NCI-H1930 (cell line): ENCODE measurements at regions not wholly inside any gene's neighbourhood (a gene's known extent, or its start where the extent isn't known, plus 50 kb on each side); places are given as distances from the start of the nearest gene placed in this dataset.

Experiments used
- DNase-seq, 2 experiments: peaks; one replicate each; lab custom pipeline; 2025; lab: John Stamatoyannopoulos, UW

DNA sequence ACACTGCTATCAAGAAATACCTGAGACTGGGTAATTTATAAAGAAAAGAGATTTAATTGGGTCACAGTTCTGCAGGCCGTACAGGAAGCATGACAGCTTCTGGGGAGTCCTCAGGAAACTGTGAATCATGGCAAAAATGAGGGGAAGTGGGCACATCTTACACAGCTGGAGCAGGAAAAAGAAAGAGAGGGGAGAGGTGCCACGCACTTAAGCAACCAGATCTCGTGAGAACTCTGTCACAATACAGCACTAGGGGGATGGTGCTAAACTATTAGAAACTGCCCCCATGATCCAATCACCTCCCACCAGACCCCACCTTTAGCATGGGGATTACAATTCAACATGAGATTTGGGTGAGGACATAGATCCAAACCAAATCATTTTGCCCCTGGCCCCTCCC lies 105.5 kb upstream of the CPLX2 start:
- no peak for DNase-seq

DNA sequence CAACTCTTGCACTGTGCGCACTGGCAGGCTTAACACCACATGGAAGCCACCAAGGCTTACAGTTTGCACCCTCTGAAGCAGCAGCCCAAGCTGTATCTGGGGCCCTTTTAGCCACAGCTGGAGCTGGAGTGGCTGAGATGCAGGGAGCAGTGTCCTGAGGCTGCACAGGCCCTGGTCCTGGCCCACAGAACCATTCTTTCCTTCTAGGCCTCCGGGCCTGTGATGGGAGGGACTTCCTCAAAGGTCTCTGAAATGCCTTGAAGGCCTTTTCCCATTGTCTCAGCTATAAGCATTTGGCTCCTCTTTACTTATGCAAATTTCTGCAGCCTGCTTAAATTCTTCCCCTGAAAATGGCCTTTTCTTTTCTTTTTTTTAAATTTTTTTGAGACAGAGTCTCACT lies 104.4 kb upstream of the CPLX2 start:
- no peak for DNase-seq

DNA sequence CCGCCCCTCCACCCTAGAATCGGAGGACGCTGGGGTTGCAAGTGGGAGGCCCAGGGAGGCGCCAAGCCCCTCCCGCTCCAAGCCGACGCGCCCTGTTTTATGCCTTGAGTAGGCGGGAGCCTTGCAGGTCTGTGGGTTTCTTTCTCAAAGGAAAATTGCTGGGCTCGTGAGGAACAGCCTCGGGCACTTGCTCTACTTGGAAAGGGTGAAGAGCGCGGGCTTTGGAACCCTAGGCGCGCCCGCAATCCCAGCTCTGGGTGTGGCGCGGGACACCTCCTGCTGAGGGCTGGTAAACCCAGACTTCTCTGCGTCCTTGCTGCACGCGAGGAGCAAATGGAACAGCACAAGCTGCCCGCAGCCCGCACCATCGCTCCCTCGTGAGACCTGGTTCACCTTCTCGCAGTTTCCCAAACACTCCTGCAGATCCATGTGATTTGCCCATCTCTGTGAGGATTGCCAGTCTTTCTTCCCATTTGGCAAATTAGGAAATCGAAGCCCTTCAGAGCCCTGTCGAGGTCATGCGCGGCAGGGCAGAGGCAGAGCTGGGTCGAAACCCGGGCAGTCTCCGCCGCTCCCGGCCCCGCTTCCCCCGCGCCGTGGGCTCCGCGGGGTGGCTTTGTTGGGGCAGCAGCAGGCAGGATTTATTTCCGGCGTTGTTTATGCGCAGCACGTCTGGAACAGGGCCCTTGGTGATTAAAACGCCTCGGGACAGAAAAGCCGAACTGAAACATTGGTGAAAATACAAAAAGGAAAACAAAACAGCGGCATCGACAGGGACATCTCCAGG lies 98.4 kb upstream of the CPLX2 start:
- no peak for DNase-seq

DNA sequence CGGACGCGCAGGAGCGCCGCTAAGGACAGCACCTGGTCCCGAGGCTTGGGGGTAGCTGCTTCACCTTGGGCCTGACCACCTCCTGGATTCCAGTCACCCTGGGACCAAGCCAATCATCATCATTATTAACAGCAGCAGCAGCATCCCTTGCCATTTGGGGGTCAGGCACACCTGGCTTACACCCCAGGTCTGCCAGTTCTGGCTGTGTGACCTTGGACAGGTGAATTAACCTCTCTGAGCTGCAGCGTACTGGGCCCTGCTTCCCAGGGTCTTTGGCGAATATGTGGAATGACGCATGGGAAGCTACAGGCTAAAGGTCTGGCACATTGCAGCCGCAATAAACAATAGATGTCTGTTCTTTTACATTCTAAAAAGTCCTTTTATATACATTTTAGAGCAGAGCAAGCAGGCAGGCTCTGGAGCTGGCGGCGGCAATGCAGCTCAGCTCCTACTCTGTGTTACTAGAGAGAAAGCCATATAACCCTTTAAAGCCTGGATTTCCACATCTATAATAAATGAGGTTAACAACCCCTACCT lies 97.8 kb upstream of the CPLX2 start:
- no peak for DNase-seq

DNA sequence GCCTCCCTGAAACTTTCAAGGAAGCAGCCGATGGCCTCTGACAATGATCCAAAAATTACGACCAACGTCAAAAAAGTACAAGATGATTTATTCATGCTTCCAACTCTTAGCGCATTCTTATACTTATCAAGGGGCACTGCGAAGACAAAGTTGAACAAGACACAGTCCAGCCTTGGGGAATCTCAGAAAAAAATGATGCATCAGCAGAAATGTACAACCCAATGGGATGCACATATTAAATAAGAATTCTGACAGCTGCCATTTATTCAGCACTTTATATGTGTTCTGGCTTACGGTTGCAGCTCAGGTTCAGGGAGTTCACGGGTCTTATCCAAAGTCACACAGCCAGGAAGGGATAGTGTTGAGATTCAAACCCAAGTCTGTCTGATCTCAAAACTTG lies 96.0 kb upstream of the CPLX2 start:
- DNase-seq = no peak

DNA sequence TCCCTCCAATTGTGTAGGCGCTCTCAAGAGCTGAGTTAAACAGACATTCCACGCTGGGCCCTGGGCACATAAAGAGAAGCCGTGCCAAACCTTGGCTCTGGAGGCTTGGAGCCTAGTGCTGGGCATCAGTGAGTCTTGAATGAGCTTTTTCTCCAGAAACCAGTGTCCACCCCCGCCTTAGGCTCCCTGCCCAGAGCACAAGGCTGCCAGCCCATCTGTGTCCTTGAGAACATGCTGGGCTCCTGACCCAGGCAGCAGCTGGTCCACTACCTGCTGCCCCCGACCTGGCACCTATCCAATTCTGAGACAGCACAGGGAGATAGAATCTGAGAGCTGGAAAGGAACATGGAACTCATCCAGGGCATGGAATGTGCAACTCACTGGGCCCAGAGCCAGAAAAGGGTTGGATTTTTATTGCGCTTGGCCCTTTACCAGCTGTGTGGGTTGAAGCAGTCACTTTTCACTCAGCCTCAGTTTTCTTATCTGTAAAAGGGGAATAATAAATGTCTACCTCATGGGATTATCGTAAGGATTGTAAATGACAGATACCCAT lies 92.4 kb upstream of the CPLX2 start:
- no peak for DNase-seq

DNA sequence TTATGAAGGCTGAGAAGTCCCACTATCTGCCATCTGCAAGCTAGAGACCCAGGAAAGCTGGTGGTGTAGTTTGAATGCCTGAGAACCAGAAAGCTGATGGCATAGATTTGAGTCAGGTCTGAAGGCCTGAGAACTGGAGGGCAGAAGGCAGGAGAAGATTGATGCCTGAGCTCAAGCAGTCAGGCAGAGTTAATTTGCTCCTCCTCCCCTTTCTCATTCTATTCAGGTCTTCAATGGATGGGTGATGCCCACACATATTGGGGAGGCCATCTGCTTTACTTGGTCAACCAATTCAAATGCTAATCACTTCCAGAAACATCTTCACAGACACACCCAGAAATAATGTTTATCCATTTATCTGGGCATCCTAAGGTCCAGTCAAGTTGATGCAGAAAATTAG lies 87.6 kb upstream of the CPLX2 start:
- DNase-seq = no peak

DNA sequence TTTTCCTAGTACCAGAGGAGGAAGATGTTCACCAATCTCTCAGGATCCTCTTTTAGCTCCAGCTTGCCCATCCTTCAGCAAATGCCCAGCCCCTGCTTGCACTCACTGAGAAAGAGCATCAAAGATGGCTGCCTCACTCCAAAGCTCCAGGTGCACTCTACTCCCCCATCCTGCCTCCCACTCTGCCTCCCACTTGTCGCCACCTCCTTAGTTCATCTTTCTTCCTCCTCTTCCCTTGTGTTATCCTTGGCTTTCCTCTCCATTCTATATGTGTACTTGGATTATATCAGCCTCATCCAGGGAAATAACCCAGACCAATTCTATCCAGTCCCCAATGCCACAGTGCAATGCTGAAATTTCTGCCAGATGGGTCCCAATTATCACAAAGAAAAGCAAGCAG lies 87.1 kb upstream of the CPLX2 start:
- DNase-seq = no peak

DNA sequence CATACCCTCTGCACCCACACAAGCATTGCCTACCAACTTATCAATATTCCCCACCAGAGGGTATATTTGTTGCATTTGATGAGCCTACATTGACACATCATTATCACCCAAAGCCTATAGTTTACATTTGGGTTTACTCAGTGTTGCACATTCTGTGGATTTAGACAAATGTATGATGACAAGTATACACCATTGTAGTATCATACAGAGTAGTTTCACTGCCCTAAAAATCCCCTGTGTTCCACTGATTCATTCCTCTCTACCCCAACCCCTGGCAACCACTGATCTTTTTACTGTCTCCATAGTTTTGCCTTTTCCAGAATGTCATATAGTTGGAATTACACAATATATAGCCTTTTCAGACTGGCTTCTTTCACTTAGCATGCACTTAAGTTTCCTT lies 85.7 kb upstream of the CPLX2 start:
- no peak for DNase-seq

DNA sequence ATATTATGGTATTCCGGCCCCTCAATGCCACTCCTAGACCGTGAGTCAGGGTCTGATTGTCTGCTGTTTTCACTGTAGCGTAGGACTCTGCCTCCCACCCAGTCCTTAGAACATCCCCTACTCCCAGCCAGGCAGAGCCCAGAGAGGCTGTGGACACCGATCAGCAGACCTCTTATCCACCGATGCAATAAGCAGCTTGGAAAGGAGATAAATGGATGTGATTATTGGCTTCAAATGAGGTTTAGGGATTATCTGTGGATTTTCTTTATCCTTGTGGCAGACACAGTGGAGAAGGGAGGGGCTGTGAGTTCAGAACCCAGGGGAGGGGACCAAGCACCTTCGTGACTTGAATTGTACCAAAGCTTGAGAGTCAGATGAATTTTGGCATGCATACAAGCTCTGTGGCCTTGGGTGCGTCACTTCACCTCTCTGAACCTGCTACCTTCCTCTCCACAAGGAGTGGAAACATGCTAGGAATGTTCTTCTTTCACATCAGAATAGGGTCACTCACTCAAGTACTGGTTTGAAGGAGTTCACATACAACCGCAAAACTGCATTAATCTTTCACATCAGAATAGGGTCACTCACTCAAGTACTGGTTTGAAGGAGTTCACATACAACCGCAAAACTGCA lies 83.1 kb upstream of the CPLX2 start:
- DNase-seq = no peak

DNA sequence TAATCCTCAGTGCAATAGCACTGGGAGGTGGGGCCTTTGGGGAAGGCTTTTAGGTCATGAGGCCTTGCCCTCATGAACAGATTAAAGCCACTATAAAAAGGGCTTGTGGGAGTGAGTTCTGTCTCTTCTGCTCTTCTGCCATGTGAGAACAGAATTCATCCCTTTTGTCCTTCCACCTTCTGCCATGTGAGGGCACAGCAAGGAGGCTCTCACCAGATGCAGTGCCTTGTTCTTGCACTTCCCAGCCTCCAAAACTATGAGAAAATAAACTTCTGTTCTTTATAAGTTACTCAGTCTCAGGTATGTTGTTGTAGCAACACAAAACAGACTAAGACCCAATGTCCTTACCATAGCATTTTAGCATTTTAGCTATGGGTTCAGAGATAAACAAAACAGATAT lies 81.7 kb upstream of the CPLX2 start:
- no peak for DNase-seq

DNA sequence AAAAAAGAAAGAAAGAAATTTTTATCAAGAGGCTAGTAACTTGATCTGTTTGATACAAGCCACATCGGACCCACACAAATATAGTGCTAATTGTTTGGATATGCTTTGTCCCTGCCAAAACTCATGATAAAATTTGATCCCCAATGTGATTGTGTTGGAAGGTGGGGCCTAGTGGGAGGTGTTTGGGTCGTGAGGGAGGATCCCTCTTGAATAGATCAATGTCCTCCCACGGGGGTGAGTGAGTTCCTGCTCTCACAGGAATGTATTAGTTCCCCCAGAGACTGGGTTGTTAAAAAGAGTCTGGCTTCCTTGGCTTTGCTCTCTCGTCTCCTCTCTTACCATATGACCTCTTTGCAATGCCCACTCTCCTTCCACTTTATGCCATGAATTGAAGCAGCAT lies 80.6 kb upstream of the CPLX2 start:
- no peak for DNase-seq

DNA sequence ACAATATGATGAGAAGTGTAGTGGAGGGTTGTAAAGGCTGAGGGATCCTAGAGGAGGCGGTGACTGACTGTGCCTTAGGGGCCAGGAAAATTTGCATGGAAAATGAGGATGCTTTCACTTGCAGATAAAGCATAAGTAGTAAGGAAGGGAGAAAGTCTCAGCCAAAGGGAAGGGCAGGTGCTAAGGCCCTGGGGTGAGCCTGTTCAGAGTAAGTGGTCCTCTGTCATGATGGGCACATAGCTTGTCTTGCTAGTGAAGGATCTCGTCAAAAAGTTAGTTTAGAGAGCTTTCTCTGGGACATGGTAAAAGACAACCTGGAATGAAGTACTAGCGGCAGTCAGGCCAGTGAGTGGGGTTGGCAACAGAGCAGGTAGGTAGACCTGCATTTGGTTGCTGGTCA lies 75.4 kb upstream of the CPLX2 start:
- no peak for DNase-seq

DNA sequence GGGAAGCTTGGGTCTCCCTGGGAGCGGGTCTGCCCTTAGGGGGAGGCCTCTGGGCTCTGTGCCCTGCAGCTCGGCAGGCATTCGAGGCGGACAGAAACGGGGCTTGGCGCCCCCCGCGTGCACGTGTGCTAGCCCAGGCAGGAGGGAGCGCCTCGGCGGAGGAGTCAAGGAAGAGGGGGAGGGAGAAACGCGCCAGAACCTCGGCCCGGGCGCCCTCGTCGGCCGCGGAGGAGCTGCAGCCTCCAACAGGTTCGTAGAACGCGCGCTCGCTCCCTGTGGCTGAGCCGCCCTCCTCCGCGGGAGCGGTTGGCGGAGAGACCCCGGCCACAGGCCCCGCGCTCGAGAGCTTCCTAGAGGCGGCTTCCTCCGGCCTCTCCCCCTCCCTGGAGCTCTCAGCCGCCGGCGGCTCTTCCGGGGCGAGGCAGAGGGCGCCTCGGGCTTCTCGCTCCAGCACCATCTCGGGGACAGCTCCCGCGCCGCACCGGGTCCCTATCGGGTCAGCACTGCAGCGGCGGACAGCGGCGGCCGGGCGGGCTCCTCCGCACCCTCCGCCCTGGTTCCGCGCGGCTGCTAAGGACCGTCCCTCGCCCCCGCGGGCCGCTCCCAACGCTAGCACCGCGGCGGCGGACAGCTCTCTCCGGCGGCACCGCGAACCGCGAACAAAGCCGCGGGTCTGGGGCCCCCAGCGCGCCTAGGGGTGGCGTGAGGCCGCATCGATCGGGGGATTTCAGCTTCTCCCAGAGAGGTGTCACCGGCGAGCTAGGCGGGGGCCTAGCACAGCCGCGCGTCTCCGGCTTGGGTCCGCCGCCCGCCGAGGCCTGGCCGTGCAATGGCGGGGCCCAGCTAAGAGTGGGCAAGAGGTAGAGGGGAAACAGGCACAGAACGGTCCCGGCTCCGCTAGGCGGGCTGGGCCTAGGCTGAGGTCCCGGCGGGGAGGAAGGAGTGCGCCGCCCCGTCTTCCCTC lies 74.6 kb upstream of the CPLX2 start:
- peak; percentile 22 to 30 for DNase-seq

DNA sequence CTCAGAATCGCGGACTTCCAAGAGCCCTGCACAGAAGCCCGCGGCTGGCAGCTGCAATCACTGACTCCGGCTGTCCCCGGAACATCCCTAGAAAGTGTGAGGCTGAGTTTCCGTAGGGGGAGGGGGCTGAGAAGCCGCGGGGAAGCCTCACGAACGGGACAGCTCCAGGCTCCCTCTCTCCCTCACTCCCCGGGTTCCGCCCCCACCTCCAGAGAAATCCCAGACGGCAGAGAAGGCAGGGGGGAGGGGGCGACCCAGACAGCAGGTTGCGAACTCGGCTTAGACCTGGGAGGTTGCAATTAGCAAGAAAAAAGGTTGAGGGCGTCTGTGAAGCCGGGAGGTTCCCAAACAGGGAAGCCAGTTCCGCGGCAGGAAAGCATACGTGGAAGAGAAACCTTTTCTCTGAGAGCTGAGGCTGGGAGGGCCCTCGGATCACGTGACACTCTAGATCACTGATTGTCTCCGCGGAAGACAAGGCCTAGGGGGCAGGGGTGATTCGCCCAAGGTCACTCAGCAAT lies 73.8 kb upstream of the CPLX2 start:
- peak; percentile 23 to 30 for DNase-seq

DNA sequence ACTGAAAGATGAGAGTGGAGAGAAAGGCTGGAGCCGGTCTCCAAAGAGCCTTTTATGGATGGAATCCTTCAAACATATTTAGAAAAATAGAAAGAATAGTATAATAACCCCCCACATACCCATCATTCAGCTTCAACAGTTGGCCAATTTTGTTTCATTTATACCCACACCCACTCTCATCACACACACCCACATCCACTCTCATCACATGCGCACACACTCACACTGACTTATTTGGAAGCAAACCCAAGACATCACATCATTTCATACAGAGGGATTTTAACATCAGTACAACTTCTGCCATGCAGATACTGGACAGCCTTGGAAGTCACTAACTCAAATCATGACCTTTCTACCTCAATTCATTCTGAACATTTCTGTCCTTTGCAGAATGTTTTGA lies 72.8 kb upstream of the CPLX2 start:
- no peak for DNase-seq

DNA sequence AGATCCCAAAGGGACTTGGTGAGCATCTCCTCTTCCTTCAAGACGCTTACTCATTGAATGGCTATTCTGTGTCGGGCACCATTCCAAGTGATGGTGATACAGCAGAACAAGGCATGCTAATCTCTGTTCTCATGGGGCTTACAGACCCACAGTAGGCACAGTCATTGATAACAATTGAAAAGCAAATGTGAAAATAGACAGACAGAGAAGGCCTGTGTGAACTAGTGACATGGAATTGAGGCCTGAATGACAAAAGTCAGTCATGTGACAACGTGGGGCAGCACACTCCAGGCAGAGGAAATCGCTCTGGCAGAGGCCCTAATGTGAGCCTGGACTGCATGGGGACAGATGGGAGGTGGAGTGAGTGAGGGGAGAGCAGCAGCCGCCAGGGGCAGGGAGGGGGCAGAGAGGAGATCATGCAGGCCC lies 70.7 kb upstream of the CPLX2 start:
- no peak for DNase-seq

DNA sequence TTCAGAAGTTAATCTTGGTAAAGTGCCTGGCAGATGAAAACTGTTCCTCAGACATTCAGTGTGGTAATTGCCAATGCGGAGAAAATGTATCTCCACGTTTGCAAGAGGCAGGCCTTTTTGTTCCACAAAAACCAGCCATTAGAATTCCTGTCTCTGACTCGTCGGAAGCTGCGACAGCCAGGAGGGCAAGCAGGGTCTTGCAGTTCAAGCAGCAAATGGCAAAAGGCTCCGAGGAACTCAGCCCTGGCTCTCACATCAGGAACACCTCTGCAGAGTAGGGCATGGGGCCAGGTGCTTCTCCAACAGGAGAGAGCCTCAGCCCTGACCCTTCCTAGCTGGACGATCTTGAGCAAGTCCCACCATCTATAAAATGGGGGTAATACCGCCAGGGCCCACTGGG lies 69.0 kb upstream of the CPLX2 start:
- DNase-seq = no peak

DNA sequence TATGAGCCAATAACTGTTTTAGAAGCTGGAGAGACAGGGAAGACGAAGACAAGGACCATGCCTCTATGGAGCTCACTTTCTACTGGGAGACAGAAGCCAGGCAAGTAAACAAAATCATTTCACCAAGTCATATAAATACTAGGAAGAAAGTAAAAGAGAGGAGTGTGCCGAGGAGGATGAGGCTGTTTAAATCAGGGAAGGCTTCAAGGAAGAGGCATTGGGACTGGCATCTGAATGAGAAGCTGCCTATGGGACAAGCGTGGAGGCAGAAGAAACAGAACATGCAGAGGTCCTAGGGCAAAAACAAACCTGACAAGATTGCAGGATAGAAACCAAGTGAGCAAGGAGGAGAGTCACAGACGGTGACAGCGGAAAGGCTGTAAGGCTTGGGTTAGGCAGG lies 68.1 kb upstream of the CPLX2 start:
- no peak for DNase-seq

DNA sequence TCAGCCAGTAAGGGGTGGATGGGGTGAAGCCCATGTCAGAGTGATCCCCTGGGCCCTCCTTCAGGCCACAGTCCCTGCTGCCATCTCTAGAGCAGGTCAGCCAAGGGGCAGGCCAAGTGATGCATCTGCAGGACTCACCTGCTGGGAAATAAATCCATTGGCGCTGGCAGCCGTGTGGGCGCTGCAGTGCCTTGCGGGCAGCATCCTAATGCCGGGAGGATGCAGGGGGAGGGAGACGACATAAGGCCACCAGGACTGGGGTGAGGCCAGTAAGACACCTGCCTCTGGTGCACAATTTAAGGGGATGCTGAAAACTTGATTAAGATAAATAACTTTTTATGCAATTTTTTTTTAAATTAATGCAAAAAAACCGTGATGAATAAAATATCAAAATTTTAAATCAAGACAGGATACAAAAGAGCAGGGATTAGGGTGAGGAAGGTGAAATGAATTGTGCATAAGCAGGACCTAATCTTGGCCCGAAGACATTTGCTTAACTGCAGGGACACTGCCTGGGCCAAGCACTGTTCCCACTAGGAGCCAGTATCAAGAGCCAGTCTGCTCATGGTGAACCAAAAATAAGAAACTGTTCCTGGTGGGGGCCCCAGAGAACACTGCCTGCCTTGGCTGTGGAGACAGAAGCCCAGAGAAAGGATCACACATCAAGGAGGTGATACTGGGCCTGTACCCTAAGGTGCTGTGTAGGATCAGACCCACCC lies 67.5 kb upstream of the CPLX2 start:
- no peak for DNase-seq
